Activated gamma-delta T cell treated with anti-CD3 and anti-CD28 coated beads, Interleukin-2, amount 50 U/mL, for 16 hours (primary cell): ENCODE measurements at regions not wholly inside any gene's neighbourhood (a gene's known extent, or its start where the extent isn't known, plus 50 kb on each side); places are given as distances from the start of the nearest gene placed in this dataset.
"Not testable (repeated sequence)": the region's sequence is repeated elsewhere in the genome, so short reads cannot be mapped to it uniquely, and the experiment has no call there.

Source experiments
- DNase-seq: peaks from one replicate; pipeline ENCODE4 v3.0.0-alpha.2; 2020; ENCODE audit warnings: low read depth

DNA sequence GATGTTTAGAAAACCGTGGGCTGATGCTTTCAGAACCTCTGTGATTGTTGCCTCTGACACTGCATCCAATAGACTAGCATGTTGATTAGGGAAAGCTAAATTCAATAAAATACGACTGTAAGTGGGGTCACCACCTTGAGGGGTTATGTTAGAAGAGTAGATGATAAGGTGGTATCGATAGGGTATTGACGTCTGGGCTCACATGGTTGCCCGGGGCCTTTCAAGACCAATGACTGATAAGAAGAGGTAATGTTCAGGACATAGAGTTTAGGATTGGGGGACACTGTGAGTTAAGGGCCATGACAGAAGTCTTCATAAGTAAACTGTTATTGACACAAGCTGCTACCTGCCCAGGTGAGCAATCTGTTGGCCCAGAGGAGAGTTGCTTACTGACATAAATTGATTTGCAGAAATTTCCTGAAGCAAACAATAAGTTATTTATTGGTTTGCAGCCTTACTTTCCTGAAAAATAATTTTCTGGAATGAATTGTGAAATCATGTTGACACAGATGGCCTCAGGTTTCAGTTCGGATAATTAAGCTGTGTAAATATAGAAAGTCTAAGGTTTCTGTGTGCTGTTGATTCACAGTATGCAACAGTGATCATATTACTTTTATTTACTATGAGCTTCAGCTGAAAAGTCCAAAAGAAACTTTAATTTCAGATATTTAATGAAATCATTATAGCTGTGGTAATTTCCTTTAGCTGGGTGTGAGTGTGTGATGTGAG is 289.9 kb upstream of the PRSS16 start:
- not testable (repeated sequence) for DNase-seq

DNA sequence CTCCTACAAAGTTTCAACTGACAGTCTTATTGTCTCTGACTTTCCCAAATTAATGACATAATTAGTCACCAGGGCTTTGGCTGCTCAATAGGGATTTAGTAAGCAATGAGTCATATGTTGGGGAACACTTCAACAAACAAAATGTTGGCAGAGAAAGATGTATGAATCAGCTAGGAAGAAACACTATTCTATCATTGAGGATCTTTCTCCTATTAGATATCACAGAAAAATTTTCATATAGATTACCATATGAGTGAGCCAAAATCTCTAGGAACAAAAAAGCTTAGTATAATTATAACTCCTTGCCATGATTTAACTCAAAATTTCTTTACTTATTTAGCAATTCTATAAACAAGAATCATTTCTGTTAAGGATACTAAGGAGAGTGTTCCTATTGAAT is 286.3 kb upstream of the PRSS16 start:
- not testable (repeated sequence) for DNase-seq

DNA sequence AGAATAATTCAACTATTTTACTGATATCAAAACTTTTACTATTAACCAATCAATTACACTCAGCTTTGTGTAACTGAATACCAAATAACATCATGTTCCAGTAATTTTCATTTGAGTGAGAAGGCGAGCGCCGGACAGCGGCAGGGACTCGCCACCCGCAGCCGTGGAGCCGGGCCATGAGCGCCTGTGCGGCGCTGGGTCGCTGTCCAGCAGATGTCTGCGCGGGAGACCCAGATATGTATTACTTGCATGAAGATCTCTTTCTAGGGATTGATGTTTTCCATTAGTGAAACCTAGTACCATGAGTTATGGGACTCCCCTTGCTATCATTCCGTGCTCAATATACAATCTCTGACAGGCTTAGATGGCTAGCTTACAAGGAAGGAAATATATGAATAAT is 245.1 kb upstream of the PRSS16 start:
- DNase-seq, result no peak

DNA sequence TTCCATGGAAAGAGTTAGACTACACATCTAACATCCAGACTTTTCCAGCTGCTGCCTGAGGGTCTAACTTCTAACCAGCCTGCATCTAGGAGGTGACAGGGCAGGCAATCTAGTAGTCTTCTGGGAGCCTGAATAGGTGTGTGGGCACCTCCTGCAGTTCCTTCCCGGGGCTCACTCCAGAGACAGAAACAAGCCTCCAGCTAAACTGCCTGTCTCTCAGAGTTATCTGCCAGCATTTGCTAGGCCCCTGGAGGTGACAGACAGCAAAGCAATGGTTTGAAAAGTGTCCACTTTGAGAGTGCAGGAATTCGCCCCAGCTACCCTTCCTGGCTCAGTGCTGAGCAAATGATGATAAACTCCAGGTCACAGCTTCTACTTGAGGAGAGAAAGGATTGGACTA is 240.5 kb upstream of the PRSS16 start:
- DNase-seq, result no peak

DNA sequence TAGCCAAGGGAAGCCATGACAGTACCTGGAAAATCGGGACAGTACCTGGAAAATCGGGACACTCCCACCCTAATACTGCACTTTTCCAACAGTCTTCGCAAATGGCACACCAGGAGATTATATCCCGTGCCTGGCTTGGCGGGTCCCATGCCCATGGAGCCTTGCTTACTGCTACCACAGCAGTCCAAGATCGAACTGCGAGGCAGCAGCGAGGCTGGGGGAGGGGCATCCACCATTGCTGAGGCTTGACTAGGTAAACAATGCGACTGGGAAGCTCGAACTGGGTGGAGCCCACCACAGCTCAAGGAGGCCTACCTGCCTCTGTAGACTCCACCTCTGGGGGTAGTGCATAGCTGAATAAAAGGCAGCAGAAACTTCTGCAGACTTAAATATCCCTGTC is 238.9 kb upstream of the PRSS16 start:
- DNase-seq, result not testable (repeated sequence)

DNA sequence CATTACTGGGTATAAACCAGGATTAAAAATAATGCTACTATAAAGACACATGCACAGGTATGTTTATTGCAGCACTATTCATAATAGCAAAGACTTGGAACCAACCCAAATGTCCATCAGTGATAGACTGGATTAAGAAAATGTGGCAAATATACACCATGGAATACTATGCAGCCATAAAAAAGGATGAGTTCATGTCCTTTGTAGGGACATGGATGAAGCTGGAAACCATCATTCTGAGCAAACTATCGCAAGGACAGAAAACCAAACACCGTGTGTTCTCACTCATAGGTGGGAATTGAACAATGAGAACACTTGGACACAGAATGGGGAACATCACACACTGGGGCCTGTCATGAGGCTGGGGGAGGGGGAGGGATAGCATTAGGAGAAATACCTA is 233.4 kb upstream of the PRSS16 start:
- DNase-seq, result not testable (repeated sequence)

DNA sequence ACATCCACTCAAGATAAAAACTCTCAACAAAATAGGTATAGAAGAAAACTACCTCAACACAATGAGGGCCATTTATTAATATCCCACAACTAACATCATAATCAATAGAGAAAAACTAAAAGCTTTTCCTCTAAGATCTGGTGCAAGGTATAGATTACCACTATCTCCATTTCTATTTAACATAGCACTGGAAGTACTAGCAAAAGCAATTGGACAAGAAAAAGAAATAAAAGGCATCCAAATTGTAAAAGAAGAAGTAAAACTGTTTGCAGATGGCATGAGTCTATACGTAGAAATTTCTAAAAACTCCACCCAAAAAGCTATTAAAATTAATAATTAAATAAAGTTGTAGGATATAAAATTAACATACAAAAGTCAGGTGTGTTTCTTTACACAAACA is 230.8 kb upstream of the PRSS16 start:
- no peak for DNase-seq

DNA sequence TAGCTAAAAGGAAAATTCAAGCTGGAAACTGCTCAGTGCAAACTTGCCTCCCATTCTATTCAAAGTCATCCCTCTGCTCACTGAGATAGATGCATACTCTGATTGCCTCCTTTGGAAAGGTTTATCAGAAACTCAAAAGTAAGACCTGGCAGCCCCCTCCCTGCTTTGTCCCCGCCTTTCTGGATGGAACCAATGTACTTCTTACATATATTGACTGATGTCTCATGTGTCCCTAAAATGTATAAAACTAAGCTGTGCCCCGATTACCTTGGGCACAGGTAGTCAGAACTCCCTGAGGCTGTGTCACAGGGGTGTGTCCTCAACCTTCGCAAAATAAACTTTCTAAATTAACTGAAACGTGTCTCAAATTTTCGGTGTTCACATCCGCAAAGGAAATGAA is 229.1 kb upstream of the PRSS16 start:
- not testable (repeated sequence) for DNase-seq

DNA sequence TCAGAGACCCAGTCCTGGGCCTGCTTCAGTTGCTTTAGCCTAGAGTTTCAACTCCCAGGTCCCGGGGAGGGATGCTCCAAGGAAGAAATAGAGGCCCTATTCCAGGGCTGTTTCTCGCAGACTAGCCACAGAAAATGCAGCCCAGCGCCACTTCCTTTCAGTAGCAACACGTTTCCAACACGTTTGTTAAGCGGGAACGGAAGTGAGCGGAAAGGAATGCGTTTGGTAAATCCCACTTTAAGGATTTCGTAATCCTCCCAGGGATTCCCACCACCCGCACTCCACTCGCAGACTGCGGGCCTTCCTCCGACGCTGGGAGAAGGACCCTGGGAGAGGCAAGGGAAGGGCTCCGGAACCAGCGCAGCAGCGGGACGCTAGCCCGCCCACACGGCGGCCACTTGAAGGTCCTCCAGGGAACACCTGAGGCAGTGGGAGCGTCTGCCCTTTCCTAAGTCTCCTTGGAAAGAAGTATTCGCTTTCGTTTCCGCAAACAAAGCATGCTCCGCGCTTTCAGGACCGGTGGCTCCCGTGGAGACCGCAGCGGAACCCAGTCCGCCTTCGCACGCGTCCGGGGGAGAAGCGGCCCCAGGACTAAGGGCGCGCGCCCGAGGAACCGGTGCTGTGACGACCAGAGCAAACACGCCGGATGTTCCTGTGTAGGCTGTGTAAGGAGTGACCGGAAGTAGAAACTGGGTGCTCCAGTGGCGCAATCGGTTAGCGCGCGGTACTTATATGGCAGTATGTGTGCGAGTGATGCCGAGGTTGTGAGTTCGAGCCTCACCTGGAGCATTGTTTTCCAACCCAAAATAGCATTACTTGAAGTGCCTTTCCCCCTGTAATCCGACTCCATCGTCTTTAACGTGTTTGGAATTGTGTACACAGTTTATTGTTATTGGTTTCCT is 227.6 kb upstream of the PRSS16 start:
- peak; percentile 5 for DNase-seq

DNA sequence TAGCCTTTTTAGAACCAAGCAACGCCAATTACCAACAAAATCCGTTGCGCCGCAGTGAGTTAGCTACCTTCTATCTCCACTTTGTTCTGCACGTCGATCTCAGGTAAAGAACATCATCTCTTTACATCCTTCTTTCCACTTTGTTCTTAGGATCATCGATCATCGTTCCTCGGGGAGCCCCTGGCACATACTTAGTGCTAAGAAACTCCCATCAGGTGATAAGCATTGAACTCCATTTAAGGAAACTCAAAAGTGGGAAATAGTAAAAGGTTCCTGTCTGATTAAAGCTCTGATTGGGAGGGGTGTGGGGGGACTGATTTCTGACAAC is 227.0 kb upstream of the PRSS16 start:
- DNase-seq, result no peak

DNA sequence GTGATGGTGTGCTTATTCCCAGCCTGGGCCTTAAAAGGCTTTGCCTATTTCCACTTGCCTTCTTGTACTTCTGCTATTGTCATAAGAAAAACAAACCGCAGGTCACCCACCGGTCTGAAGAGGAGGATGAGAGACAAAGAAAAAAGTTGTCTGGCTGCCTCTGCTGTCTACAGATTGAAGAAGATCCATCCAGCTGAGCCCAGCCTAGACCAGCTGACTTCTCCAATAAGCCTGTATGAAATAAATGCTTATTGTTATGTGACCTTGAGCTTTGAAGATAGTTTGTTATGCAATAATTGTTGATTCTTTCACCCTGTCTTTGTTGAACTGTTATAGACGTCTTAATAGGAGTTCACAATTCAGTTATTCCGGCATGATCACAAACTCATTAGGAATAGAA is 223.8 kb upstream of the PRSS16 start:
- DNase-seq, result no peak

DNA sequence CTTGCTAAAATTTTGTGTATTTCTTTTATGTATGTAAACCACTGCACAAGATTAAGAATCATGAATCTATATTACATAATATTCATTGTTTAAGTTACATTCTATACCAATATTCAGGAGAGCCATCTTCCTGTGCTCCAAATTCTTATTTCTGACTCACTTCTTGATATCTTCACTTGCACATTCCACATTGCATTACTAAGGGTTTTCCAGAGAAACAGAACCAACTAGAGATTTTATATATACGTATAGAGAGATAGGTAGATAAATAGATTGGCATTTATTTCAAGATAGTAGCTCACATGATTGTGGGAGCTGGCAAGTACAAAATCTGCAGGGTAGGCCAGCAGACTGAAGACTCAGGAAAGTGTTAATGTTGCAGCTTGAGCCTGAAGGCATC is 222.2 kb upstream of the PRSS16 start:
- DNase-seq, result no peak

DNA sequence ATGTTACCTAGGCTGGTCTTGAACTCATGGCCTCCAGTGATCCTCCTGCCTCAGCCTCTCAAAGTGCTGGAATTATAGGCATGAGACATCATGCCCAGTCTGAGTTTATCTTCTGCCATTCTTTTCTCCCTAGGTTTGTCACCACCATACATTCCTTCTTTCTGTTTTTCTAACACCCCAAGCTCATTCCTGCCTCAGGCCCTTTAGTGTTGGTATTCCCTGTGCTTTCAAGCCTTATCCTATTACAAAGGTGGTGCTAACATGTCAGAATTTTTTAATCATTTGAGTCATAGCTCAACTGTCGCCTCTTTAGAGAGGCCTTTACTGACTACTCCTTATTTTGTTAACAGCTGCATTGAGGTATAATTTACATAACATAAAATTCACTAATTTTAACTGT is 221.1 kb upstream of the PRSS16 start:
- DNase-seq, result no peak

DNA sequence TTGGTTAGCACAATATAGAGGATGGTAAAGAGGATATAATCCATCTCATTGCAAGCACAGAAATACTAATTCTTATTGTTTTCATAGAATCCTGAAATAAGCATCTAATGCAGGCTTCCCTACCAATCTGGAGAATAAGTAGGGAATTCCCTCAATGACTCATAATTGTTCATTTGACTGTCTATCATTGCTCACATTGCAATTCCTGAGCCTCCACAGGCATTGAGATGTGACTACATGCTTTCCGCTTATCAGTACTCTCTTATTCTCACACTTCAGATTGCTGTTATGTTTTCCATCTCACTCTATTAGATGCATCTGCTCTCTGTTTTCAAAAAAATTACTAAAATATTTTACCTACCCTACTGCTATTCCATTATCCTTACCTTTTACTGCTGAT is 216.2 kb upstream of the PRSS16 start:
- no peak for DNase-seq

DNA sequence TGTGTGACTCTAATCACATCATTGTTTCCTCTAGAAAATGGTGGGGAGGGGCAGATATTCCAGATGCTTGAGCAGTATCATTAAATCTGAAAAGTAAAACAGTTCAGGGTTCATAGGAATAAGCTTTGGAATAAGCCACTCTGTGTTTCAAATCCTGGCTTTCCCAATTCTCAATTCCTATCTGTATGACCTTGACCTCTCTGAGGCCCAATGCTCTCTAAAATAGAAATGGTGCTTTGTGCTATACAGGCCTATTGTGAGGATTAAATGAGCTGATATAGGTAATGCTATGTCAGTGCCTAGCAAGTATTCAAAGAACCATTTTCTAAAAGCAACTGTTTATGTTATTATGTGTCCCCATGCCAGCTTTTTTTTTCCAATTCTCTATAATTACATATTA is 209.0 kb upstream of the PRSS16 start:
- no peak for DNase-seq

DNA sequence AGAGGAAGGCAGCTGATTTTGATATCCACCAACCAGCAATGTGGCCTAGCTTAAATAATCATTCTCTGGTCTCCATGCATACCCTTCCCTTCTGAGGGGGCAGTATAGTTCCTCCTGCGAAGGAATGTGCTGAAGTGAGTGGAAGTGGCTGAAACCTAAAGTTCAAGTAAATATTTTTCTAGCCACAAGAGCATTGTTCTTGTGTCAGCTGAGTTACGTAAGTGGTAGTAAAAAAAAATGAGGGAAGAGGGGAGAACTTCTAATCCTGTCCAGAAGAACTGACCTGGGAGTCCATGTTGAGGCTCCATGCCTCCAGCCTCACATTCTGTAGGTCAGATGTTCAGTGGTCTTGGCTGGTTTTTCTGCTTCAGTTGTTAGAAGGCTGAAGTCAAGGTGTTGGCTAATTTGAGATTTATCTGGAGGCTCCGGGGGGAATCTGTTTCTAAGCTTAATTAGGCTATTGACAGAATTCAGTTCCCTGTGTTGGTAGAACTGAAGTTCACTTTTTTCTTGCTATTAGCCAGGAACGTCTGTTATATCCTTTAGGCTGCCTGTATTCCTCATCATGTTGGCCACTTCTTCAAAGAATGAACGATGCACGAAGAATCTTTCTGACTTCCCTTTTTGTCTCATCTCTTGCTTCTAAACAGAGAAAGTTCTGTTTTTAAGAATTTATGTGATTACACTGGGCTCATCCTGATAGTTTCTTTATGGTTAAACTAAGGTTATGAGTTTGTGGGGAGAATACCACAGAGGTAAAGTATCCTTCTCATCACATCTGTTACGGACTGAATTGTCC is 207.1 kb upstream of the PRSS16 start:
- no peak for DNase-seq

DNA sequence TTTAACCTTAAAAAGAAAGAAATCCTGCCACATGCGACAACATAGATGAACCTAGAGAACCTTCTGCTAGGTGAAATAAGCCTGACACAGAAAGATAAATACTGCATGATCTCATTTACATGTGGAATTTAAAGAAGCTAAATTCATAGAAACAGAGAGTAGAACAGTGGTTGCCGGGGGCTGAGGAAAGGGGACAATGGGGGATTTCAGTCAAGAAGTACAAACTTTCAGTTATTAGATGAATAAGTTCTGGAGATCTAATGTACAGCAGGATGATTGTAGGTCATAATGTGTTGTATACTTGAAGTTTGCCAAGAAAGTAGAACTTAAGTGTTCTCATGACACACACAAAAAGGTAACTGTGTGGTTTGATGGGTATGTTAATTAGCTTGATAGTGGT is 204.3 kb upstream of the PRSS16 start:
- no peak for DNase-seq

DNA sequence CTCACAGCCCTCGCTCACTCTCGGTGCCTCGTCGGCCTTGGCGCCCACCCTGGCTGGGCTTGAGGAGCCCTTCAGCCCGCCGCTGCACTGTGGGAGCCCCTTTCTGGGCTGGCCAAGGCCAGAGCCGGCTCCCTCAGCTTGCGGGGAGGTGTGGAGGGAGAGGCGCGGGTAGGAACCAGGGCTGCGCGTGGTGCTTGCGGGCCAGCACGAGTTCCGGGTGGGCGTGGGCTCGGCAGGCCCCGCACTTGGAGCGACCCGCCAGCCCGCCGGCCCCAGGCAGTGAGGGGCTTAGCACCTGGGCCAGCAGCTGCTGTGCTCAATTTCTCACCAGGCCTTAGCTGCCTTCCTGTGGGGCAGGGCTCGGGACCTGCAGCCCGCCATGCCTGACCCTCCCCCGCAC is 202.4 kb upstream of the PRSS16 start:
- DNase-seq, result not testable (repeated sequence)

DNA sequence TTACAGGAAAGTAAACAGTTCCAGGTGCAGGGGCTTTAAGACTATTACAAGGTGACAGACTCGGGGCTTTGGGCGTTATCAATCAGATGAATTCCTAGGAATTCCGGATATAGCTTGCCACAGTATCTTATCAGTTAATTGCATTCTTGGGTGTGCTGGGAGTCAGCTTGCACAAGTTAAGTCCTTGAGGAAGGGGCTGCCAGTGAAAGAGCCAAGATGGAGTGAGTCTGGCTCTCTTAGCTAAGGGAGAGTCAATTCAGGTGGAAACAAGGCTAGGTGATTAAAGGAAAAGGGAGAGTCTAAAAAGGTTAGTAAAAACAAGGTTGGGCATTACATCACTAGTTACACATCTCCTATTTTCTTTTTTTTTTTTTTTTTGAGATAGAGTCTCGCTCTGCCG is 199.8 kb upstream of the PRSS16 start:
- DNase-seq, result not testable (repeated sequence)

DNA sequence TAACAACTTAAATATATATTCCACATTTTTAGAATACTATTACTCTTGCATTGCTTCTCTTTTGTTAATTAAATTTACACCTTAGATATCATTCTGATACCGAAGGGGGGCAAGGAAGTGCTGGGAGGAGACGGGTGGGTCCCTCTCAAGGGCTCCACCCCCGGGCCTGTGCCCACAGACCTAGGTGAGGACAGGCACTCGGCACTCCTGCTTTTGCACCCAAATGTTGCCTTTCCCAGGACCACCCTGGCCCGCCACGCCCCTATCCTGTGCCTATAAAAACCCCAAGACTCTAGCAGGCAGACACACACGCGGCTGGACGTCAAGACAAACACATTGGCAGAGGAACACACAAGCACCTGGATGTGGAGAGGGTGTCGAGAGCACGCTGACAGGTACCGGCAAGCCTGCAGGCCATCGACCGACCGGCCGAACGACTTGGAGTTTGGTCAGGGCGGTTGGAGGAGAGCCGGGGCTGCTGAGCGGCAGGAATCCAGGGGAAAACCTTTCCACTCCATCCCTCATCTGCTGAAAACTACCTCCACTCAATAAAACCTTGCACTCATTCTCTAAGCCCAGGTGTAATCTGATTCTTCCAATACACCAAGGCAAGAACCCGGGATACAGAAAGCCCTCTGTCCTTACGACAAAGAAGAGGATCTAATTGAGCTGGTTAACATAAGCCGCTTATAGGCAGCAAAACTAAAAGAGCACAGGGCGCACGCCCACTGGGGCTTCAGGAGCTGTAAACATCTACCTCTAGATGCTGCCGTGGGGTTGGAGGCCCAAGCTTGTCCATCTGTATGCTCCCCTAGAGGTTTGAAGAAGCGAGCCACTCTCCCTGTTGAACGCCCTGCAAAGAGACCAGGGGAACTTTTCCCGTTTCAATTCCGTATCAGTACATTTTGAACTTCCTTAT is 197.4 kb upstream of the PRSS16 start:
- no peak for DNase-seq

DNA sequence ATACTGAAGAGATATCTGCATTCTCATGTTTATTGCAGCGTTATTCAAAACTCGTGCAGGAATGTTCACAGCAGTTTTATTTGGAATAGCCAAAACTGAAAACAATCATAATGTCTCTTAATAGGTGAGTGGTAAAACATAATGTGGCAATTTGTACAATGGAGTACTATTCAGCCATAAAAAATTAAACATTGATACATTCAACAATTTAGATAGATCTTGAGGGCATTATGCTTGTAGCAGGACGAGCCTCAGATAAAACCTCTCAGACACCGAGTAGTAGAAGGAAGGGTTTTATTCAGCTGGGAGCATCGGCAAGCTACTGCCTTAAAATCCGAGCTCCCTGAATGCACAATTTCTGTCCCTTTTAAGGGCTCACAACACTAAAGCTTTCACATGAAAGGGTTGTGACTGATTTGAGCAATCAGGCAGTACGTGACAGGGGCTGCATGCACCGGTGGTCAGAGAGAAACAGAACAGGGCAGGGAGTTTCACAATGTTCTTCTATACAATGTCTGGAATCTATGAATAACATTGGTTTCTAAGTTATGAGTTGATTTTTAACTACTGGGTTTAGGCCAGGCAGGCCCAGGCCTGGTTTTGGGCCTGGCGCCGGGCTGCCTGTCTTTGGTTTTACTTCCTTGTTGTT is 195.3 kb upstream of the PRSS16 start:
- DNase-seq, result not testable (repeated sequence)
